Frontal cortex (tissue), 3 donors: ENCODE measurements at regions not wholly inside any gene's neighbourhood (a gene's known extent, or its start where the extent isn't known, plus 50 kb on each side); places are given as distances from the start of the nearest gene placed in this dataset.

ENCODE experiments used
- DNase-seq, 2 donors: peaks; one replicate each; pipeline ENCODE4 v3.0.0; 2012; ENCODE audit warnings: low spot score in 2 of 2
- FAIRE-seq: peaks from 2 replicates; lab custom pipeline; 2012; peaks lifted over from hg19 to GRCh38; lab: Jason Lieb, UNC
- donor health status: control.
- donor health status: control.
- donor health status: control.

GRCh38 chr9:19967888-19968459, 179.1 kb upstream of the SLC24A2 start:
- no peak for FAIRE-seq
- DNase-seq: no peak

- no peak for DNase-seq
- no peak for FAIRE-seq
Observed at GRCh38 chr9:19967216-19967887, 178.5 kb upstream of the SLC24A2 start.

- FAIRE-seq: no peak
- no peak for DNase-seq
Observed at GRCh38 chr9:19965336-19965735, 176.5 kb upstream of the SLC24A2 start.

GRCh38 chr9:19947996-19948395, 159.2 kb upstream of the SLC24A2 start:
- FAIRE-seq: no peak
- DNase-seq: no peak

- DNase-seq: peak in 1 of 2 donors; percentile 19
Observed at GRCh38 chr9:19946441-19947109, 157.7 kb upstream of the SLC24A2 start.

GRCh38 chr9:19941874-19942273, 153.0 kb upstream of the SLC24A2 start:
- no peak for FAIRE-seq
- no peak for DNase-seq

More at GRCh38 chr9:19946441-19947109, 157.7 kb upstream of the SLC24A2 start:
- no peak for FAIRE-seq

- DNase-seq (no peak), FAIRE-seq (no peak)
Observed at GRCh38 chr9:19940811-19941535, 152.1 kb upstream of the SLC24A2 start.

GRCh38 chr9:19939734-19940278, 151.0 kb upstream of the SLC24A2 start:
- DNase-seq (no peak), FAIRE-seq (no peak)

- DNase-seq (no peak), FAIRE-seq (no peak)
Observed at GRCh38 chr9:19938990-19939733, 150.3 kb upstream of the SLC24A2 start.

- FAIRE-seq (no peak), DNase-seq (no peak)
Observed at GRCh38 chr9:19937121-19937520, 148.3 kb upstream of the SLC24A2 start.

GRCh38 chr9:19936598-19936997, 147.8 kb upstream of the SLC24A2 start:
- no peak for DNase-seq
- FAIRE-seq: no peak

- FAIRE-seq: no peak
- DNase-seq: no peak
Observed at GRCh38 chr9:19935422-19935821, 146.6 kb upstream of the SLC24A2 start.

GRCh38 chr9:19934301-19934871, 145.5 kb upstream of the SLC24A2 start:
- FAIRE-seq: no peak

GRCh38 chr9:19931098-19931890, 142.5 kb upstream of the SLC24A2 start:
- FAIRE-seq (peak; percentile 72), DNase-seq (no peak)

More at GRCh38 chr9:19934301-19934871, 145.5 kb upstream of the SLC24A2 start:
- peak in 1 of 2 donors; percentile 21 for DNase-seq

GRCh38 chr9:19927560-19927959, 138.7 kb upstream of the SLC24A2 start:
- FAIRE-seq: no peak
- no peak for DNase-seq

GRCh38 chr9:19926774-19927173, 137.9 kb upstream of the SLC24A2 start:
- no peak for DNase-seq
- FAIRE-seq: no peak

- FAIRE-seq: no peak
- DNase-seq: peak; percentile 51 to 63
Observed at GRCh38 chr9:19925674-19926503, 137.1 kb upstream of the SLC24A2 start.

GRCh38 chr9:19924080-19924479, 135.2 kb upstream of the SLC24A2 start:
- FAIRE-seq (no peak), DNase-seq (no peak)
